ENCODE measurements at regions not wholly inside any gene's neighbourhood (a gene's known extent, or its start where the extent isn't known, plus 50 kb on each side); places are given as distances from the start of the nearest gene placed in this dataset.
"Not testable (repeated sequence)": the region's sequence is repeated elsewhere in the genome, so short reads cannot be mapped to it uniquely, and the experiment has no call there.

DNA sequence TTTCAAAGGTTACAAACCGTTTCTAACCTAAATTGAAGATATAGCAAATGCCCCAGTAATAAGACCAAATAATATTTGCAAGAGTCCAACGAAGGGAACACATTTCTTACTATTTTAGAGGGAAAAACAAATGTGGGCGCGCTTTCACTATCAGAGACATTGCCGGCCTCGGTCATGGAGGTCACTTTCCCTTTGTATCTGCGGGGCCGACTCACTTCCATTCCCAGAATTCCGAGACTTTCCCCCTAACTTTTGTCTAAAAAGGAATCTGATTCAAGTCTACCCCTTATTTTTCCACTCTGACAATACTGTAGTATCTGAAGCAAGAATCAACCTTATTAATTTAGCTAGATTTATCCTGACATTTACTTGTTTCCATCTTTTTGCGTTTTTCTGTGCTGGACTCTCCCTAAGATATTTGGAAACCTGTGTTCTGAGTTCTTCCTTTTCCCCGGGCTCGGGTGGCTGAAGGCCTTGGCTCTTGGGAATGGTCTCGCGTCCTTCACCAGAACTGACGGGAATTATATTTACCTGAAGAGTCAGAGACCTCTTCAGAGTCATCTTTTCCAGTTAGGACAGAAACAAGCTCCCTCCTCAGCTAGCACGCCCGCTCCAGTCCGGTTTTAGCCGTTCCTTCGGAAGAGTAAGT is 71.8 kb upstream of the ZNF184 start (continued):
- TF ChIP-seq ZNF570 (CRISPR knock-in tag; IDR thresholded peaks at IDR 0.05; ENCODE audit: borderline replicate concordance), result no peak
- TF ChIP-seq ZMAT3 (CRISPR knock-in tag; conservative IDR thresholded peaks at IDR 0.05), result peak; percentile 73; the same call in 1 of the 2 replicates
- no peak for TF ChIP-seq IRF2 (CRISPR knock-in tag; IDR thresholded peaks at IDR 0.05)
- peak; percentile 19; the same call in 1 of the 2 replicates for TF ChIP-seq ZSCAN29 (CRISPR knock-in tag; conservative IDR thresholded peaks at IDR 0.05)
- no peak for TF ChIP-seq HNF4G (IDR thresholded peaks at IDR 0.05; ENCODE audit: borderline replicate concordance, low read depth, low read length)
- TF ChIP-seq HNF4G (CRISPR knock-in tag; IDR thresholded peaks at IDR 0.05; ENCODE audit: borderline replicate concordance, low read depth), result no peak
- TF ChIP-seq AGO2 (optimal IDR thresholded peaks at IDR 0.05; ENCODE audit: low read depth, low read length), result no peak
- TF ChIP-seq ZNF234 (CRISPR knock-in tag; conservative IDR thresholded peaks at IDR 0.05), result no peak

DNA sequence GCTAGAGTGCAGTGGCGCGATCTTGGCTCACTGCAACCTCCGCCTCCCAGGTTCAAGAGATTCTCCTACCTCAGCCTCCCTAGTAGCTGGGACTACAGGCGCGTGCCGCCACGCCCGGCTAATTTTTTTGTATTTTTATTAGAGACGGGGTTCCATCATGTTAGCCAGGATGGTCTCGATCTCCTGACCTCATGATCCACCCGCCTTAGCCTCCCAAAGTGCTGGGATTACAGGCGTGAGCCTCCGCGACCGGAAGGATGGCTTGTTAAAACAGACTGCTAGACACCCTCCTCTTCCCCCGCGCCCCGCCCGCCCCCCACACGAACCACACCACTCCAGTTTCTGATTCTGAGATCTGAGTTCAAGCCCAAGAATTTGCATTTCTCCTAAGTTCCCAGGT is 71.2 kb upstream of the ZNF184 start:
- CTCF ChIA-PET (ENCODE audit: low intra/inter-chr PET ratio, low total read pairs); FAIRE-seq; H3K27me3 ChIP-seq (ENCODE audit: control insufficient read depth in 1 of 2, insufficient read depth in 2 of 2, low read length in 2 of 2); DNase-seq (ENCODE audit: low spot score); BruUV-seq (replicated peaks); ATAC-seq; H3K9me3 ChIP-seq (ENCODE audit: low read length); H3K36me3 ChIP-seq (replicated peaks in 1 of 2; ENCODE audit: control insufficient read depth in 1 of 2, insufficient read depth in 2 of 2, low read length in 2 of 2); H3K79me2 ChIP-seq (ENCODE audit: insufficient read depth, low read length); H4K20me1 ChIP-seq (ENCODE audit: insufficient read depth, low read length); in situ Hi-C loops (cut with HindIII; ENCODE audit: extremely low pct_ligation_motif_present, low pct_unique_long_range_greater_than_20kb); TF ChIP-seq GABPA (IDR thresholded peaks at IDR 0.05; ENCODE audit: low read depth, low read length): not testable (repeated sequence)
- Histone ChIP-seq H2AFZ (ENCODE audit: low read length) (peak overlapping the region; percentile 98), H3K4me1 (ENCODE audit: insufficient read depth, low read length) (peaks cover 29% of the 10 kb centered on the region), H3K27ac (ENCODE audit: extremely low read length, insufficient read depth, low read length) (peak overlapping the region; percentile 55), H3K4me2 (ENCODE audit: low read depth, low read length) (peak overlapping the region; percentile 83), H3K4me3 (replicated peaks in 1 of 3; ENCODE audit: insufficient read depth in 1 of 3, low read depth in 2 of 3, low read length in 3 of 3) (peak overlapping the region; percentile 68 to 80 (median 78)), H3K9ac (ENCODE audit: insufficient read depth, low read depth, low read length) (peak overlapping the region; percentile 65; the same call in 1 of the 2 replicates)
- POLR2A ChIA-PET, result interaction anchor here (1.2 to 1.6 kb wide), 2 partner anchors 71 to 349 kb away, joined by 4 to 6 read pairs; partner anchors contain the start of gene ZNF184
- 44% methylated on average over 20 of the region's 20 CpGs for WGBS (ENCODE audit: low lambda C conversion rate)
- intact Hi-C loops (cut with micrococcal nuclease; ENCODE audit: unreplicated experiment), result loop anchor here (2.0 kb wide), 1 partner anchor 65 kb away; no protein-coding TSS in a partner anchor
- TF ChIP-seq HOXA3 (CRISPR knock-in tag; IDR thresholded peaks at IDR 0.05) (0 out of 2 replicates have a peak, but pooled peaks have one; percentile 20), ZNF746 (CRISPR knock-in tag; IDR thresholded peaks at IDR 0.05) (0 out of 2 replicates have a peak, but pooled peaks have one; percentile 25), RCOR2 (CRISPR knock-in tag; IDR thresholded peaks at IDR 0.05) (0 out of 2 replicates have a peak, but pooled peaks have one; percentile 23), ETV5 (CRISPR knock-in tag; IDR thresholded peaks at IDR 0.05; ENCODE audit: borderline replicate concordance) (peak; percentile 56), GABPB1 (CRISPR knock-in tag; IDR thresholded peaks at IDR 0.05) (peak; percentile 53), ZMYM2 (CRISPR knock-in tag; IDR thresholded peaks at IDR 0.05) (peak; percentile 71), GABPA (CRISPR knock-in tag; IDR thresholded peaks at IDR 0.05; ENCODE audit: low read depth) (0 out of 2 replicates have a peak, but pooled peaks have one; percentile 19)
- TF ChIP-seq, protein P1, sequence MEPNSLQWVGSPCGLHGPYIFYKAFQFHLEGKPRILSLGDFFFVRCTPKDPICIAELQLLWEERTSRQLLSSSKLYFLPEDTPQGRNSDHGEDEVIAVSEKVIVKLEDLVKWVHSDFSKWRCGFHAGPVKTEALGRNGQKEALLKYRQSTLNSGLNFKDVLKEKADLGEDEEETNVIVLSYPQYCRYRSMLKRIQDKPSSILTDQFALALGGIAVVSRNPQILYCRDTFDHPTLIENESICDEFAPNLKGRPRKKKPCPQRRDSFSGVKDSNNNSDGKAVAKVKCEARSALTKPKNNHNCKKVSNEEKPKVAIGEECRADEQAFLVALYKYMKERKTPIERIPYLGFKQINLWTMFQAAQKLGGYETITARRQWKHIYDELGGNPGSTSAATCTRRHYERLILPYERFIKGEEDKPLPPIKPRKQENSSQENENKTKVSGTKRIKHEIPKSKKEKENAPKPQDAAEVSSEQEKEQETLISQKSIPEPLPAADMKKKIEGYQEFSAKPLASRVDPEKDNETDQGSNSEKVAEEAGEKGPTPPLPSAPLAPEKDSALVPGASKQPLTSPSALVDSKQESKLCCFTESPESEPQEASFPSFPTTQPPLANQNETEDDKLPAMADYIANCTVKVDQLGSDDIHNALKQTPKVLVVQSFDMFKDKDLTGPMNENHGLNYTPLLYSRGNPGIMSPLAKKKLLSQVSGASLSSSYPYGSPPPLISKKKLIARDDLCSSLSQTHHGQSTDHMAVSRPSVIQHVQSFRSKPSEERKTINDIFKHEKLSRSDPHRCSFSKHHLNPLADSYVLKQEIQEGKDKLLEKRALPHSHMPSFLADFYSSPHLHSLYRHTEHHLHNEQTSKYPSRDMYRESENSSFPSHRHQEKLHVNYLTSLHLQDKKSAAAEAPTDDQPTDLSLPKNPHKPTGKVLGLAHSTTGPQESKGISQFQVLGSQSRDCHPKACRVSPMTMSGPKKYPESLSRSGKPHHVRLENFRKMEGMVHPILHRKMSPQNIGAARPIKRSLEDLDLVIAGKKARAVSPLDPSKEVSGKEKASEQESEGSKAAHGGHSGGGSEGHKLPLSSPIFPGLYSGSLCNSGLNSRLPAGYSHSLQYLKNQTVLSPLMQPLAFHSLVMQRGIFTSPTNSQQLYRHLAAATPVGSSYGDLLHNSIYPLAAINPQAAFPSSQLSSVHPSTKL (CRISPR knock-in tag; IDR thresholded peaks at IDR 0.05), result 0 out of 2 replicates have a peak, but pooled peaks have one; percentile 5
- TF ChIP-seq, protein P2, sequence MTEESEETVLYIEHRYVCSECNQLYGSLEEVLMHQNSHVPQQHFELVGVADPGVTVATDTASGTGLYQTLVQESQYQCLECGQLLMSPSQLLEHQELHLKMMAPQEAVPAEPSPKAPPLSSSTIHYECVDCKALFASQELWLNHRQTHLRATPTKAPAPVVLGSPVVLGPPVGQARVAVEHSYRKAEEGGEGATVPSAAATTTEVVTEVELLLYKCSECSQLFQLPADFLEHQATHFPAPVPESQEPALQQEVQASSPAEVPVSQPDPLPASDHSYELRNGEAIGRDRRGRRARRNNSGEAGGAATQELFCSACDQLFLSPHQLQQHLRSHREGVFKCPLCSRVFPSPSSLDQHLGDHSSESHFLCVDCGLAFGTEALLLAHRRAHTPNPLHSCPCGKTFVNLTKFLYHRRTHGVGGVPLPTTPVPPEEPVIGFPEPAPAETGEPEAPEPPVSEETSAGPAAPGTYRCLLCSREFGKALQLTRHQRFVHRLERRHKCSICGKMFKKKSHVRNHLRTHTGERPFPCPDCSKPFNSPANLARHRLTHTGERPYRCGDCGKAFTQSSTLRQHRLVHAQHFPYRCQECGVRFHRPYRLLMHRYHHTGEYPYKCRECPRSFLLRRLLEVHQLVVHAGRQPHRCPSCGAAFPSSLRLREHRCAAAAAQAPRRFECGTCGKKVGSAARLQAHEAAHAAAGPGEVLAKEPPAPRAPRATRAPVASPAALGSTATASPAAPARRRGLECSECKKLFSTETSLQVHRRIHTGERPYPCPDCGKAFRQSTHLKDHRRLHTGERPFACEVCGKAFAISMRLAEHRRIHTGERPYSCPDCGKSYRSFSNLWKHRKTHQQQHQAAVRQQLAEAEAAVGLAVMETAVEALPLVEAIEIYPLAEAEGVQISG (CRISPR knock-in tag; IDR thresholded peaks at IDR 0.05), result 0 out of 2 replicates have a peak, but pooled peaks have one; percentile 25

All from HepG2 (cell line).